Adrenal gland (tissue), 9 donors: ENCODE measurements at regions not wholly inside any gene's neighbourhood (a gene's known extent, or its start where the extent isn't known, plus 50 kb on each side); places are given as distances from the start of the nearest gene placed in this dataset.

Experiments
- DNase-seq, 7 donors: peaks; one replicate each; pipeline ENCODE4 v3.0.0-alpha.2; 2019 to 2020
- H3K27ac ChIP-seq, 5 donors: fragments of 200-600 bp; sonication (generic) in 4 of 5; 1 replicate in 3 of 5; 2 replicates in 2 of 5; pipeline versions ENCODE4 v1.5.1 to v1.8.0; 2016 to 2020; ENCODE audit warnings: mild to moderate bottlenecking in 1 of 5
- H3K27me3 ChIP-seq: fragments of 200-600 bp; 2 replicates; pipeline ENCODE4 v1.8.0; 2021
- H3K36me3 ChIP-seq, 2 donors: fragments of 200-600 bp; replicated peaks in 1 of 2; 1 replicate in 1 of 2; 2 replicates in 1 of 2; pipeline versions ENCODE4 v1.5.1 to v1.8.0; 2018 to 2022
- H3K4me1 ChIP-seq, 2 donors: fragments of 200-600 bp; replicated peaks in 1 of 2; 1 replicate in 1 of 2; 2 replicates in 1 of 2; pipeline versions ENCODE4 v1.5.1 to v1.8.0; 2018 to 2021
- H3K4me3 ChIP-seq, 4 donors: fragments of 200-600 bp; sonication (generic) in 3 of 4; one replicate each; pipeline ENCODE4 v1.5.1; 2016 to 2018
- H3K9me3 ChIP-seq, 3 donors: fragments of 200-600 bp; sonication (generic) in 1 of 3; replicated peaks in 1 of 3; 1 replicate in 2 of 3; 2 replicates in 1 of 3; pipeline versions ENCODE4 v1.5.1 to v1.8.0; 2016 to 2021
- CTCF ChIP-seq, 6 experiments: fragments of 450-650 bp in 4 of 6; fragments of 200-600 bp in 2 of 6; sonication (generic) in 1 of 6; IDR thresholded peaks; 1 replicate in 5 of 6; 2 replicates in 1 of 6; pipeline versions ENCODE4 v1.5.1 to v1.8.0; 2016 to 2021; ENCODE audit warnings: antibody characterized with exemption in 6 of 6, mild to moderate bottlenecking in 2 of 6, moderate library complexity in 1 of 6
- POLR2A ChIP-seq, 2 donors: fragments of 450-650 bp; IDR thresholded peaks; one replicate each; pipeline ENCODE4 v1.6.1; 2017; ENCODE audit warnings: antibody characterized with exemption in 2 of 2, mild to moderate bottlenecking in 2 of 2, moderate library complexity in 1 of 2
- WGBS, 4 donors: extraction: QIAGEN DNeasy Blood & Tissue Kit in 2 of 4; methylation state at CpG; one replicate each; pipeline versions ENCODE4 v1.1.5 to v1.1.7; 2013 to 2017; 5-methylcytosine and 5-hydroxymethylcytosine counted together
- intact Hi-C, 2 donors: fragments of 100-400 bp; cut with DNase I; formaldehyde crosslinking; loops; one replicate each; pipeline versions ENCODE4 v1.14.1 to v1.15.0; 2022 to 2023
- donor health status: healthy with polysubstance abuse.
- donor health status: Bipolar disorder and iron deficiency.
- donor health status: DM: yes; HTN: yes; CAD: no.
- donor health status: DM: no; HTN: no; CAD: no.
- donor health status: DM: no; HTN: no; CAD: no.

- no peaks in the 10 kb centered on the region for H3K9me3 ChIP-seq
- TF ChIP-seq CTCF (IDR thresholded peaks at IDR 0.05), result no peak
- TF ChIP-seq POLR2A (IDR thresholded peaks at IDR 0.05), result no peak
- no peak overlapping the region for H3K27ac ChIP-seq
- no peaks in the 10 kb centered on the region for H3K4me1 ChIP-seq
- no peak overlapping the region for H3K4me3 ChIP-seq
- no peak for DNase-seq
- 43 to 83% (median 81%) methylated on average over 1 of the region's 1 CpG for WGBS, 4 donors
- no peaks in the 10 kb centered on the region for H3K27me3 ChIP-seq
- intact Hi-C loops, result no loop called here
- no peaks in the 10 kb centered on the region for H3K36me3 ChIP-seq
These were observed 238.5 kb upstream of the AKR1E2 start for GRCh38 chr10:4587466-4587865.

- WGBS, 4 donors, result 78 to 86% (median 80%) methylated on average over 4 of the region's 4 CpGs
- TF ChIP-seq CTCF (IDR thresholded peaks at IDR 0.05) (no peak), POLR2A (IDR thresholded peaks at IDR 0.05) (no peak)
- H3K27ac ChIP-seq, result no peak overlapping the region
These were observed 239.2 kb upstream of the AKR1E2 start for GRCh38 chr10:4586776-4587175.

DNA sequence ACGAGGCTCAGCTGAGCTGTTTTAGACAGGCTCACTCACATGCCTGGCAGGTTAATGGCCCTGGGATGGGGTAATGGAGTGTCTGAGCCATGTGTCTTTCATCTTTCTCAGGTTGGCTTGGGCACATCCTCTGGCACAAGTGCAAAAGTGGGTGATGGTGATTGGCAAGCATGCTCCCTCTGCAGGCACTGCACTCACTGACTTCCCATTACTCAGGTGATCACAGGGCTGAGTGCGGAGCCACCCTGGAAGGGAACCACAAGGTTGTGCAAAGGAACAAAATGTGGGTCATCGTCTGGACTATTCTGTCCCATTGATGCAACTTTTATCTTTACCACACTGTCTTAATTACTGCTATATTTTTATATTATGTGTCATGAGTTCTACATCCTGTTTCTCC, 244.1 kb upstream of the AKR1E2 start:
- intact Hi-C loops, result no loop called here
- Histone ChIP-seq H3K4me1 (no peaks in the 10 kb centered on the region), H3K27me3 (no peaks in the 10 kb centered on the region), H3K9me3 (no peaks in the 10 kb centered on the region), H3K36me3 (no peaks in the 10 kb centered on the region), H3K27ac (no peak overlapping the region), H3K4me3 (no peak overlapping the region)
- DNase-seq, result no peak
- TF ChIP-seq CTCF (IDR thresholded peaks at IDR 0.05) (no peak), POLR2A (IDR thresholded peaks at IDR 0.05) (no peak)
- WGBS, 4 donors, result 64 to 85% (median 76%) methylated on average over 3 of the region's 3 CpGs

More at GRCh38 chr10:4586776-4587175, 239.2 kb upstream of the AKR1E2 start:
- DNase-seq, result no peak
- Histone ChIP-seq H3K36me3 (no peaks in the 10 kb centered on the region), H3K27me3 (no peaks in the 10 kb centered on the region), H3K4me1 (no peaks in the 10 kb centered on the region), H3K4me3 (no peak overlapping the region), H3K9me3 (no peaks in the 10 kb centered on the region)
- intact Hi-C loops, result no loop called here

DNA sequence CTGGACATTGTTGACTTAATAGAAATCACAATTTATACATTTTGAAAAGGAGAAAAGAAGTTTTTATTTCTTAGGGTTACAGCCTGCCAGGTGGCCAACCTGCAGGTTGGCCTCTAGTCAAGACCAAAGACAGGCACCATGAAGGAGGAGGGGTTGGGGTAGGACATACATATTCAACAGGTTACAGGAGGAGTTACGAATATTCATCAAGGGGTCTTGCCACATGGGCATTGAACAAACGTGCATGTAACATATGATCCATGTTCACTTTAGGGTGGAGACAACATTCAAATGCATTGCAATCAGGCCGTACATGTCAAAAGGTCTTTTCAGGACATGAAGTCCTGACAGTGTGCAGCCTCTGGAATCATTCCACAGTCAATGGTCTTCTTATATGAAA, 246.2 kb upstream of the AKR1E2 start:
- Histone ChIP-seq H3K36me3 (no peaks in the 10 kb centered on the region), H3K4me1 (no peaks in the 10 kb centered on the region), H3K27ac (no peak overlapping the region), H3K27me3 (no peaks in the 10 kb centered on the region), H3K4me3 (no peak overlapping the region), H3K9me3 (no peaks in the 10 kb centered on the region)
- TF ChIP-seq POLR2A (IDR thresholded peaks at IDR 0.05), result no peak
- TF ChIP-seq CTCF (IDR thresholded peaks at IDR 0.05), result no peak
- intact Hi-C loops, result no loop called here
- 67 to 85% (median 74%) methylated on average over 3 of the region's 3 CpGs for WGBS, 4 donors
- DNase-seq, result no peak
